ENCODE measurements at regions not wholly inside any gene's neighbourhood (a gene's known extent, or its start where the extent isn't known, plus 50 kb on each side); places are given as distances from the start of the nearest gene placed in this dataset.
"Not testable (repeated sequence)": the region's sequence is repeated elsewhere in the genome, so short reads cannot be mapped to it uniquely, and the experiment has no call there.

DNA sequence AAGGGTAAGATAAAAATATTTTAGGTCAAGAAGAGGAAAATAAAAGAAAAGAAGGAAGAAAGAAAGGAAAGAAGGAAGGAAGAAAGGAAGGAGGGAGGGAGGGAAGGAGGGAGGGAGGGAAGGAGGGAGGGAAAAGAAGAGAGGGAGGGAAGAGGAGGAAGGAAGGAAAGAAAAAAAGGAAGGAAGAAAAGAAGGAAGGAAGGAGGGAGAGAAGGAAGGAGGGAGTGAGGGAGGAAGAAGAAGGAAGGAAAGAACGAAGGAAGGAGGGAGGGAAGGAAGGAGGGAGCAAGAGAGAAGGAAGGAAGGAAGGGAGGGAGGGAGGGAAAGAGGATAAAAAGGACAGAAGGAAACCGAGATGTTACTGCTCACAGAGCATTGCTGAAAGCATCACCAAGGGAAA lies 209.5 kb upstream of the PITRM1 start:
- TF ChIP-seq, protein P1, sequence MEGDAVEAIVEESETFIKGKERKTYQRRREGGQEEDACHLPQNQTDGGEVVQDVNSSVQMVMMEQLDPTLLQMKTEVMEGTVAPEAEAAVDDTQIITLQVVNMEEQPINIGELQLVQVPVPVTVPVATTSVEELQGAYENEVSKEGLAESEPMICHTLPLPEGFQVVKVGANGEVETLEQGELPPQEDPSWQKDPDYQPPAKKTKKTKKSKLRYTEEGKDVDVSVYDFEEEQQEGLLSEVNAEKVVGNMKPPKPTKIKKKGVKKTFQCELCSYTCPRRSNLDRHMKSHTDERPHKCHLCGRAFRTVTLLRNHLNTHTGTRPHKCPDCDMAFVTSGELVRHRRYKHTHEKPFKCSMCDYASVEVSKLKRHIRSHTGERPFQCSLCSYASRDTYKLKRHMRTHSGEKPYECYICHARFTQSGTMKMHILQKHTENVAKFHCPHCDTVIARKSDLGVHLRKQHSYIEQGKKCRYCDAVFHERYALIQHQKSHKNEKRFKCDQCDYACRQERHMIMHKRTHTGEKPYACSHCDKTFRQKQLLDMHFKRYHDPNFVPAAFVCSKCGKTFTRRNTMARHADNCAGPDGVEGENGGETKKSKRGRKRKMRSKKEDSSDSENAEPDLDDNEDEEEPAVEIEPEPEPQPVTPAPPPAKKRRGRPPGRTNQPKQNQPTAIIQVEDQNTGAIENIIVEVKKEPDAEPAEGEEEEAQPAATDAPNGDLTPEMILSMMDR (IDR thresholded peaks at IDR 0.05) = no peak
- Histone ChIP-seq H3K4me3 (no peak overlapping the region), H3K27ac (no peak overlapping the region)
- DNase-seq (ENCODE audit: low spot score) = no peak

DNA sequence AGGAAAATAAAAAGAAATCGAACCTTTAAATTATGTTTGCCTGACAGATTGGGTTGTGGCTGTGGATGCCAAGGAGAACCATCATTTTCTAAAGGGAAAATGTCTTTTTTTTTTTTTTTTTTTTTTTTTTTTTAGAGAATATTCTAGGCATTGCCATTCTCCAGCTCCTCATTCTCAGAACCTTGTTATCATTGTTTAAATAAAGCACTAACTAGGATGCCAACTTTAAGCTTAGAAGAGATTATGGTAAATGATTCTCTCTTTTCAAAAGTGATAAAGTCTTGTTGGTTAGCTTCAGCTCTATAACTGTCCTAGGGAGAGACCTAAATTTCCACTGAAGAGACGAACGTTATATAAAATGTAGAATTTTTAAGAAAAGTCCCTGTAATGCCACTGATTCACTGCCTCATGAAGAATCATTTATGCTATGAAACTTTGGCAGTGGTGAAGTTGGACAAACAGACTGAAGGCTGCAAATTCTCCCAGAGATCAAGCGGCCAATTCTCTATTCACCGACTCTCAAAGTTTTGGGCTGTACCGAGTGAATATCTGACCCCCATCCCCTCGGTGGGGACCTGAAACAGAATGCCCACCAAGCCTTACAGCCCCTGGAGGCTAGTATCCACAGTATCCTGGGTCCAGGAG lies 207.9 kb upstream of the PITRM1 start:
- no peak overlapping the region for H3K4me3 ChIP-seq
- H3K27ac ChIP-seq = no peak overlapping the region
- DNase-seq (ENCODE audit: low spot score) = no peak
- TF ChIP-seq, protein P1 (IDR thresholded peaks at IDR 0.05) = no peak

DNA sequence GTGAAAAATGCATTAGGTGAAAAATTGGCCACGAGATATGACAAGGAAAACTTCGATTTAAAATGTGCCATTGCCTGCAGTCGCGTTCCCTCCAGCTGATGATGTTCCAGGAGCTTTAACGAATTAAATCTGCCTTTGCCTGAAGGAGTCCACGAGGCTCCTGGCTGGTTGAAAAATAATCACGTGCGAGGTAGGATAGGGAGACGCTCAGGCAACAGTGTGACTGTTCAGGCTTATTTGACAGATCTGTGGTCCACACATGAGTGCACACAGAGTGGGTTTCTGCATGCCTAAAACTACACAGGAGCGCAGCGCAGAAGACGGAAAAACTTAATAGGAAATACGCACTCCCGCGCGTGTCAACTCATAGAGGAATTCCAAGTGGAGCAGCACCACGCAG lies 204.0 kb upstream of the PITRM1 start:
- Histone ChIP-seq H3K4me3 (no peak overlapping the region), H3K27ac (no peak overlapping the region)
- TF ChIP-seq, protein P1 (IDR thresholded peaks at IDR 0.05) = no peak
- no peak for DNase-seq (ENCODE audit: low spot score)

DNA sequence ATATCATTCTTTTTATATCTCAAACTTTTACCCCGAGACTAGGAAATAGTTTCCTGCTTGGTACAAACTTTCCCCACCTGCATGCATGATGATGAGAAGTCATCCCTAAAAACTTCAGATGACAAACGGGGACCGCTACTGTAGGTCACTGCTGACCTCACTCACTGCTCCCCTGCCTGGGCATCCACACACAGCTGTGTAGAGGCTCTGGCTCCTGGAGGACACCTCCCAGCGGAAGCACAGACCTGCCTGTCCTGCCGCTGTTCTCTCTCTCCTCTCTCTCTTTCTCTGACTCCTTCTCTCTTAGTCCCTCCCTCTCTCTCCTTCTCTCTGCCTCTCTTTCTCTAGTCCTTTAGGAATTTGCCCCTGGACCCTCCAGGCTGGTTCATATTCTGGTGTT lies 202.9 kb upstream of the PITRM1 start:
- Histone ChIP-seq H3K27ac (no peak overlapping the region), H3K4me3 (no peak overlapping the region)
- DNase-seq (ENCODE audit: low spot score) = no peak
- TF ChIP-seq, protein P1 (IDR thresholded peaks at IDR 0.05) = no peak

DNA sequence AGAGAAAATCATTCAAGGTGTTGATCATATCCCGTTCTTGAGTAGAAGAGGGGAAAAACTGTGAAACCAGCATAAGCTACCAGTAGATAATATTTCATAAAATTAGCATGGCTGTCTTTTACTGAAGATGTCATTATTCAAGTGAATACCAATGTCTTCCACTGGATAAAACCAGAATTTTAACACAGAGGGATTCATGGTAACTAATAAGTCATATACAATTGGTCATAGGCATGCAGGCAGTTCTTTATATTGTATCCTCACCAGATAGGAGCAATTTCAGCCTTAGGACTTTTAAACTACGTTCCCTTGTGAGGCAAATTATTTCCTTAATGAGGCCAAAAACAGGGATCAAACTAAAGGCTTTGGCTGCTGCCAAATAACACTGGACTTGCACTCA lies 202.3 kb upstream of the PITRM1 start:
- no peak for DNase-seq (ENCODE audit: low spot score)
- TF ChIP-seq, protein P1 (IDR thresholded peaks at IDR 0.05) = no peak
- Histone ChIP-seq H3K27ac (no peak overlapping the region), H3K4me3 (no peak overlapping the region)

DNA sequence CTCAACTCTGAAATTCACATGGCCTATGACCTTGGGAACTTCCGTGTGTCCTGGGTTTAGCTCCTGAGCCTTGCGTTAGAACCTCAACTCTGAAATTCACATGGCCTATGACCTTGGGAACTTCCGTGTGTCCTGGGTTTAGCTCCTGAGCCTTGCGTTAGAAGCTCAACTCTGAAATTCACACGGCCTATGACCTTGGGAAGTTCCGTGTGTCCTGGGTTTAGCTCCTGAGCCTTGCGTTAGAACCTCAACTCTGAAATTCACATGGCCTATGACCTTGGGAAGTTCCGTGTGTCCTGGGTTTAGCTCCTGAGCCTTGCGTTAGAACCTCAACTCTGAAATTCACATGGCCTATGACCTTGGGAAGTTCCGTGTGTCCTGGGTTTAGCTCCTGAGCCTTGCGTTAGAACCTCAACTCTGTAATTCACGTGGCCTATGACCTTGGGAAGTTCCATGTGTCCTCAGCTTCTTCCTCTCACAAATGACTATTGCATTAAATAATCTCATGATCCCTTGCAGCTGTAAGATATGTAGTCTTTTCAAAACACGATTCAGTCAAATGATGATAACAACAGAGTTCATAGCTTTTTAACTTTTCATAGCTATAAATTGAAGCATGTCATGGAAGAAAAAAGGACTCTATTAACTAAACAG lies 200.9 kb upstream of the PITRM1 start:
- not testable (repeated sequence) for DNase-seq (ENCODE audit: low spot score); H3K27ac ChIP-seq

DNA sequence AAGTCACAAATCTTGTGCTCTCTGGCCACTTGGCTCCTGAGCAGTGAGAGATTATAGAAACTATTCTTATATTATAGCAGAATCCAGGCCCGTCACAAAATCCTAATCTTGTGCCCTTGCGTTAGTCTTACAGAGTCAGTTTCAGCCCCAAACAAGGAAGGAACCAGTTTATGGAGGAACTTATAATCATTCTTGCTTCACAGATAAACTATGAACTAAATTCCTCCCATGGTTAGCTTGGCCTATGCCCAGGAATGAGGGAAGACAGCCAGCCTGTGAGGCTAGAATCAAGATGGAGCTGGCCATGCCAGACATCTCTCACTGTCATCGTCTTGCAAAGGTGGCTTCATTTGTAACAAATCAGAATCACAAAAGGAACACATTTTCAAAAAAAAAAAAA lies 199.7 kb upstream of the PITRM1 start:
- DNase-seq (ENCODE audit: low spot score) = no peak
- TF ChIP-seq, protein P1 (IDR thresholded peaks at IDR 0.05) = no peak
- Histone ChIP-seq H3K4me3 (no peak overlapping the region), H3K27ac (peak overlapping the region; percentile 31 to 44)

More for the DNA sequence above, 200.9 kb upstream of the PITRM1 start:
- not testable (repeated sequence) for H3K4me3 ChIP-seq

DNA sequence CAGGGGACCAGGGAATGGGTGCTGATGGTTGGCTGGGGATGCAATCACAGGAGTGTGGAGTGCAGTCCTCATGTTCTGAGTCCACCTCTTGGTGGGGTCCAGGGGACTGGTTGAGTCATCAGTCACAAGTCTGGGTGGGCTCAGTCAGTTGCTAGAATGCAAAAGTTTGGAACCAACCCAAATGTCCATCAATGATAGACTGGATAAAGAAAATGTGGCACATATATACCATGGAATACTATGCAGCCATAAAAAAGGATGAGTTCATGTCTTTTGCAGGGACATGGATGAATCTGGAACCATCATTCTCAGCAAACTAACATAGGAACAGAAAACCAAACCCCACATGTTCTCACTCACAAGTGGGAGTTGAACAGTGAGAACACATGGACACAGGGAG lies 199.0 kb upstream of the PITRM1 start:
- H3K4me3 ChIP-seq; DNase-seq (ENCODE audit: low spot score): not testable (repeated sequence)
- peak overlapping the region; percentile 44 to 75 for H3K27ac ChIP-seq
